Central memory CD4-positive, alpha-beta T cell (primary cell): ENCODE measurements at regions not wholly inside any gene's neighbourhood (a gene's known extent, or its start where the extent isn't known, plus 50 kb on each side); places are given as distances from the start of the nearest gene placed in this dataset.
"Not testable (repeated sequence)": the region's sequence is repeated elsewhere in the genome, so short reads cannot be mapped to it uniquely, and the experiment has no call there.

Experiments used
- DNase-seq: peaks from one replicate; pipeline ENCODE4 v3.0.0; 2022

DNA sequence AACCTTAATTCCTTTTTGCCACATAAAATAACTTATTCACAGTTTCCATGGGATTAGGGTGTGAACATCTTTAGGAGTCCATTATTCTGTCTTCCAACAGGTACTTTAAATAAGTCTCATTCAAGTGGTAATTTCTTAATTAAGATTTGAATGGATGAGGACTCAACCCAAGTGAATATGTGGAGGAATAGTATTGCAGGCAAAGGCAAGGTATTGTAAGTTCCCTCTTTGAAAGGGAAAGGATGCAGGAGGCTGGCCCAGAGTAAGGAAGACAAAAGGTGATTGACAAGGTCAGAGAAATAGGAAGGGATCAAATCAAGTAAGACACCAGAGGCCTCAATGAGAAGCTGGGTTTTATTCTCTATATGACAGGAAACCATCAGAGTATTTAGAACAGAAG lies 238.2 kb upstream of the RBMS1 start:
- no peak for DNase-seq

GRCh38 chr2:160735696-160736095 lies 242.1 kb upstream of the RBMS1 start:
- no peak for DNase-seq

DNA sequence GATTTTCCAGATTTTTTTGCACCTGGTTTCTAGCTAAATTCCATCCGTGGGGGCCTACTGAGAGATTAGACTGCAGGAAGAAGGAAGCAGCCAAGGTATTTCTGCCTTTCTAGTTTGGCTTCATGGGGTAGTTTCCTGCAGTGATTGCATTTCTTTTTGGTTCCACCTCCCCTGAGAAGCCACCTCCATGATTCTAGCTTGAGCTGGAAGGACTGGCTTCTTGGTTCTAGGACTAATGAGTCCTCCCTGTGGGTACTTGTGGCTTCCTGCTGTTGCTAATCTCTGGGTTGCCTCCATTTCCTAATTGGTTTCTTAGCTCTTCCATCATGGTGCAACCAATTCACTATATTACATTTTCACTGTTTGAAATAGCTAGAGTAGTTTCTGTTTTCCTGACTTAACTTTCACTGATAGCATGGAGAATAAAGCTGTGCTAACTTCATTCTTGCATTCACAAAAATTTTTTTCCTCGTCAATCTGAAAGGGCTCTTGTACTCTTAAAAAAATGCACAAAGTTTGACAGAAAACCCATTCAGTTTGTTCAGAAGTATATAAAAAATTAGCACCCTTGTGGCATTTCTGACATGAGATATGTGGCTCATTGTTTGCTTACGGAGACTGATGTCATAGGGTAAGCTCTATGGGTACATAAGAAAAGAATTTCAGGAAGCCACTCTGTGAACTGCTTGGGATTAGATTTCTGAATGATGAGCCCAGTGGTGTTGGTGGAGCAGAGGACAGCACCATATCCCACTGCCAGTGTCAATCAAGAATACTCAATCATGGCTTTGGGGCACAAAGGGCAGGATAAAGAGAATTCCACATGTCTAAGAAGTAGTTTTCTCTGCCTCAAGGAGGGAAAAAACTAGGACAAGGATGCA lies 242.8 kb upstream of the RBMS1 start:
- DNase-seq: no peak

- no peak for DNase-seq
Measured at GRCh38 chr2:160737247-160737646, 243.6 kb upstream of the RBMS1 start.

GRCh38 chr2:160741271-160741670 lies 247.7 kb upstream of the RBMS1 start:
- no peak for DNase-seq

DNA sequence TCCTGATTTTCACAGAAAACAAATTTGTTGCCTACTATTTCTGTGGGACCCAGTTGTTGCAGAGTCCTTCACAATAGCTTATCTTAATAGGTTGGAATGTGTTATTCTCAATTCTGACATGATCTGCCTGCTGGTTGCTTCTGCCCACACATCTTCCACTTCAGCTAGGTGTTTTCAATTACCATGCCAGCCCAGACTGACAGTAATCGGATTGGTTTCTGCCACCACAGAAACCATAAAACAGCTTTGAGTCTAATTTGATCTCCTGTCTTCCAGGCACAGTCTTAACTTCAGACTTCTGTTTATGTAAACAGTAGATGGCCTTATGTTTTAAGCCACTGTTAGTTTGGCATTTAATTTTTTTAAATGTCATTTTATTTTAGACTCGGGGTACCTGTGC lies 248.2 kb upstream of the RBMS1 start:
- DNase-seq: no peak

GRCh38 chr2:160742667-160743066 lies 249.1 kb upstream of the RBMS1 start:
- DNase-seq: no peak

GRCh38 chr2:160747501-160748170 lies 254.0 kb upstream of the RBMS1 start:
- DNase-seq: no peak

DNA sequence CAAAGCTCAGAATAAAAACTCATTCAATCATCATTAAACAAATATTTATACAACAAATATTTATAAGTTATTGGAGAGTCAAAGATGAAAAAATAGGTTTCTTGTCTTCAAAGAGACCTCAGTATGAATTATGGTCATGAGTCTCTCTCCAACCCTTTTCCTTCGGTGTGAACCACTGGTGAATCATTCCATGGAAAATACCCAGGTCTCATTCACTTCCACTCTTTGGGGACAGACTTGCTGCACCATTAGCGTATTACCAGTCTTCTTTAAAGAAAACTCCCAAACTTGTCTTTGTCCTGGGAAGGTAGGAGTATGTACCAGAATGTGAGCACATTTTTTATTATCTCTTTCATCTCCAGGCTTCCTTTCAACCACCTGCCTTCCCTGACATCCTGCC lies 257.4 kb upstream of the RBMS1 start:
- DNase-seq: no peak

- no peak for DNase-seq
Measured at GRCh38 chr2:160752475-160753330, 259.1 kb upstream of the RBMS1 start.

DNA sequence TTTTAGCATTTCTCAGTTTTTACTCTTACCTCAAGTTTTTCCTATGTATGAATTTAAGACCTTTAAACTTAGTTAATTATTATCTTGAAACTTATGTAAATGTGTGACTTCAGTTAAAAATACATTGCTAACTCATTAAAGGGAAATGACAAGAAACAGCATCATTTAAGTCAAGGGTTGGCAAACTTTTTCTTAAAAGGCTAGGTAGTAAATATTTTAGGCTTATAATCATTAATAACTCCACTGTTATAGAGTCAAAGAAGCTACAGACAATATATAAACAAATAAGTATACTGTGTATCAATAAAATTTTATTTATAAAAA lies 259.7 kb upstream of the RBMS1 start:
- no peak for DNase-seq

DNA sequence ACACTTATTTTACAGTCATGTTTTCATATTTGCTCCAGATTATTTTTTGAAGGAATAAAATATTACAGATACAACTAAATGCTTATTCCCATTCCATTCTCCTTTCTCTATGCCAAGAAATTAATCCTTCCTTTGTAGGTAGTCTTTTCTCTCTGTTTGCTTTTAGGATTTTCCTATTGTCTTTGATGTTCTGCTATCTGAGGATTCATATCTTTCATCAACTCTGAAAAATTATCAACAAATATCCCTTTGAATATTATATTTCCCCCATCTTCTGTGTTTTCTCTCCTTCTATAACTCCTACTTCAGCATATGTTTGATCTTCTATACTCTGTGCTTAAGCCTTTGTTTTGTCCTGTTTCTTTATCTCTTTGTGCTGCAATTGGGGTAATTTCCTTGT lies 260.4 kb upstream of the RBMS1 start:
- no peak for DNase-seq

- DNase-seq: no peak
Measured at GRCh38 chr2:160756481-160756880, 262.9 kb upstream of the RBMS1 start.

GRCh38 chr2:160762493-160763128 lies 269.0 kb upstream of the RBMS1 start:
- not testable (repeated sequence) for DNase-seq

DNA sequence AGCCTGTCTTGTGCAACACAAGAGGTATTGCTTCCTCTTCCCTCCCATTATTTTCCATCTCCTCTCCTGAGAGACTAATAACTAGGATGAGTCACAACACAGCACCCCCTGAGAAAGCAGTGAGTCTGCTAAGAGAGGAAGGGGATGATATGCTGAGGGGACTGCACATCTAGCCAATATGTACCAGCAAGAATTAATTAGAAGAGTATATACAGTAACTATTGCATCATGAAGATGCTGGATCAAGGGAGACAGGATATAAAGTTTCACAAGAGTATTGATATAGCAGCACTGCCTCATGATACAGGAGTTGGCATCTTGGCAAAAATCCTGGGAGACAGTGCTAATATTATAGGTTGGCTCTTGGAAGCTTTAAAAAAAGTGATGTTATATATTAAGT lies 289.9 kb upstream of the RBMS1 start:
- no peak for DNase-seq

GRCh38 chr2:160784034-160784433 lies 290.4 kb upstream of the RBMS1 start:
- no peak for DNase-seq

- no peak for DNase-seq
Measured at GRCh38 chr2:160790738-160791137, 297.1 kb upstream of the RBMS1 start.

- no peak for DNase-seq
Measured at GRCh38 chr2:160791884-160792283, 298.3 kb upstream of the RBMS1 start.

- no peak for DNase-seq
Measured at GRCh38 chr2:160792837-160793236, 299.2 kb upstream of the RBMS1 start.

DNA sequence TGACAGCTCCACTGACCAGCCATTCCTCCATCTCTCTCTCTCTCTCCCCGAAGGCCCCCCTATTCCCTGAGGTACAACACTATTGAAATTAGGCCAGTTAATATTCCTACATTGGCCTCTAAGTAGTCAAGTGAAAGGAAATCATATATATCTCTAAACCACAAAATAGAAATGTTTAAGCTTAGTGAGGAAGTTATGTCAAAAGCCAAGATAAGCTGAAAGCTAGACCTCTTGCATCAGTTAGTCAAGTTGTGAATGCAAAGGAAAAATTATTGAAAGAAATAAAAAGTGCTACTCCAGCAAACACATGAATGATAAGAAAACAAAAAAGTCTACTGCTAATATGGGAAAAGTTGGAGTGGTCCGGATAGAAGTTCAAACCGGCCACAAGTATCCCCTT lies 301.3 kb upstream of the RBMS1 start:
- DNase-seq: no peak

- DNase-seq: no peak
Measured at GRCh38 chr2:160803881-160804280, 310.3 kb upstream of the RBMS1 start.

DNA sequence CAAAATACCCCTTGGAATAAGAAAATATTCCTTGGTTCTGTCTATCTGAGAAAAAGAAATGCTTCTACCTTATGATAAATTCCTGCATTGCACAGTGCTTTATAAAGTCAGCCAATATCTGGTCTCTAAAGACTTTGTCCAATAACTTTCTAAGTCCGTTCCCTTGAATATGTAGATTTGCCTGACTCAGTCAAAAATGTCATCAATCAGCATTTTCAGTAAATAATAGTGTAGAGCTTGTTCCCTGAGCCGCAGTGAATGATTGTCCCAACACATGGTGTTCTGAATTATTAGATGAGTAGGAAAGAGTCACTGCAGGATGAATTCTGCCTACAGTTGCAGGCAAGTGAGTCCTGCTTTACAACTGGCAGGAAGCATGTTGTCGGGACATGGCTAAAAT lies 316.8 kb upstream of the RBMS1 start:
- DNase-seq: no peak
